H9 (cell line): ENCODE measurements at regions not wholly inside any gene's neighbourhood (a gene's known extent, or its start where the extent isn't known, plus 50 kb on each side); places are given as distances from the start of the nearest gene placed in this dataset.

Source experiments
- DNase-seq: peaks from one replicate; pipeline ENCODE4 v3.0.0-alpha.2; 2017
- H2AFZ ChIP-seq: one replicate; pipeline ENCODE4 v1.6.1; 2013; ENCODE audit warnings: mild to moderate bottlenecking, low read length, control low read depth, moderate library complexity
- H2AK5ac ChIP-seq: 2 replicates; pipeline ENCODE4 v1.6.1; 2013; ENCODE audit warnings: low read length, control low read depth, mixed read lengths; ENCODE audit not compliant: insufficient read length
- H2BK120ac ChIP-seq: one replicate; pipeline ENCODE4 v1.6.1; 2013; ENCODE audit warnings: low read depth, mild to moderate bottlenecking, low read length, control low read depth, inconsistent platforms; ENCODE audit not compliant: poor library complexity, severe bottlenecking
- H2BK12ac ChIP-seq: 2 replicates; pipeline ENCODE4 v1.6.1; 2013; ENCODE audit warnings: low read length, control low read depth, mixed read lengths, low read depth; ENCODE audit not compliant: insufficient read length
- H2BK15ac ChIP-seq: 2 replicates; pipeline ENCODE4 v1.6.1; 2013; ENCODE audit warnings: low read depth, low read length, control low read depth
- H2BK20ac ChIP-seq: one replicate; pipeline ENCODE4 v1.6.1; 2013; ENCODE audit warnings: low read depth, mild to moderate bottlenecking, low read length, control low read depth, inconsistent platforms; ENCODE audit not compliant: poor library complexity, severe bottlenecking
- H2BK5ac ChIP-seq: 2 replicates; pipeline ENCODE4 v1.6.1; 2013; ENCODE audit warnings: low read length, control low read depth, mixed read lengths; ENCODE audit not compliant: insufficient read length
- H3K14ac ChIP-seq: 2 replicates; pipeline ENCODE4 v1.6.1; 2013; ENCODE audit warnings: low read length, control low read depth; ENCODE audit not compliant: insufficient read depth
- H3K18ac ChIP-seq: 2 replicates; pipeline ENCODE4 v1.6.1; 2013; ENCODE audit warnings: low read depth, mild to moderate bottlenecking, mixed read lengths, low read length, control low read depth; ENCODE audit not compliant: insufficient read length
- H3K23ac ChIP-seq: 2 replicates; pipeline ENCODE4 v1.6.1; 2013; ENCODE audit warnings: low read length, control low read depth, mixed read lengths, low read depth; ENCODE audit not compliant: insufficient read length
- H3K23me2 ChIP-seq: 2 replicates; pipeline ENCODE4 v1.6.1; 2013; ENCODE audit warnings: low read depth, mild to moderate bottlenecking, mixed read lengths, low read length, control low read depth; ENCODE audit not compliant: insufficient read length, poor library complexity, severe bottlenecking
- H3K27ac ChIP-seq: 2 replicates; pipeline ENCODE4 v1.5.1; 2013; ENCODE audit warnings: low read length, control low read depth, mixed read lengths, low read depth; ENCODE audit not compliant: insufficient read length
- H3K27me3 ChIP-seq: 2 replicates; pipeline ENCODE4 v1.6.1; 2013; ENCODE audit warnings: low read length, control low read depth, inconsistent platforms; ENCODE audit not compliant: insufficient read depth
- H3K4ac ChIP-seq: 2 replicates; pipeline ENCODE4 v1.6.1; 2013; ENCODE audit warnings: low read depth, mild to moderate bottlenecking, control low read depth, inconsistent platforms, low read length, moderate library complexity
- H3K4me1 ChIP-seq: 2 replicates; pipeline ENCODE4 v1.6.1; 2013; ENCODE audit warnings: low read length, control low read depth, inconsistent platforms; ENCODE audit not compliant: insufficient read depth
- H3K4me2 ChIP-seq: 2 replicates; pipeline ENCODE4 v1.6.1; 2013; ENCODE audit warnings: low read length, control low read depth, mixed read lengths; ENCODE audit not compliant: insufficient read length, insufficient read depth
- H3K56ac ChIP-seq: 2 replicates; pipeline ENCODE4 v1.6.1; 2013; ENCODE audit warnings: low read depth, mild to moderate bottlenecking, mixed read lengths, low read length, control low read depth; ENCODE audit not compliant: insufficient read length
- H3K79me1 ChIP-seq: 2 replicates; pipeline ENCODE4 v1.6.1; 2013; ENCODE audit warnings: low read depth, mild to moderate bottlenecking, moderate library complexity, low read length, control low read depth, inconsistent platforms; ENCODE audit not compliant: insufficient read depth, poor library complexity, severe bottlenecking
- H3K79me2 ChIP-seq: 2 replicates; pipeline ENCODE4 v1.6.1; 2013; ENCODE audit warnings: low read length, control low read depth, inconsistent platforms; ENCODE audit not compliant: insufficient read depth
- H3K9ac ChIP-seq: 2 replicates; pipeline ENCODE4 v1.6.1; 2013; ENCODE audit warnings: low read length, control low read depth, mixed read lengths; ENCODE audit not compliant: insufficient read length; ENCODE audit errors: extremely low read depth
- H3K9me3 ChIP-seq: one replicate; pipeline ENCODE4 v1.6.1; 2013; ENCODE audit warnings: low read depth, low read length, inconsistent platforms; ENCODE audit not compliant: control insufficient read depth
- H3T11ph ChIP-seq: one replicate; pipeline ENCODE4 v1.6.1; 2013; ENCODE audit warnings: mild to moderate bottlenecking, low read length, control low read depth, inconsistent platforms
- H4K20me1 ChIP-seq: one replicate; pipeline ENCODE4 v1.6.1; 2013; ENCODE audit not compliant: control insufficient read depth, insufficient read length, insufficient read depth
- H4K5ac ChIP-seq: 2 replicates; pipeline ENCODE4 v1.6.1; 2013; ENCODE audit warnings: low read depth, mild to moderate bottlenecking, mixed read lengths, low read length, control low read depth; ENCODE audit not compliant: insufficient read length
- H4K8ac ChIP-seq: replicated peaks from 2 replicates; pipeline ENCODE4 v1.6.1; 2013; ENCODE audit warnings: low read length, control low read depth, mixed read lengths, low read depth; ENCODE audit not compliant: insufficient read length
- H4K91ac ChIP-seq: 2 replicates; pipeline ENCODE4 v1.6.1; 2013; ENCODE audit warnings: low read depth, mild to moderate bottlenecking, moderate library complexity, mixed read lengths, low read length, control low read depth; ENCODE audit not compliant: insufficient read length
- H3K27ac Mint-ChIP-seq, 3 experiments: 2 replicates in 2 of 3; 3 replicates in 1 of 3; pipeline ENCODE4 v1.8.0; 2020 to 2021; ENCODE audit warnings: mixed read lengths in 3 of 3, mild to moderate bottlenecking in 1 of 3, moderate library complexity in 1 of 3
- H3K27me3 Mint-ChIP-seq: 2 replicates; pipeline ENCODE4 v1.8.0; 2021; ENCODE audit warnings: low read depth, mild to moderate bottlenecking, moderate library complexity, mixed read lengths
- H3K36me3 Mint-ChIP-seq, 3 experiments: 2 replicates in 2 of 3; 3 replicates in 1 of 3; pipeline ENCODE4 v1.8.0; 2020 to 2021; ENCODE audit warnings: low read depth in 3 of 3, mixed read lengths in 3 of 3; ENCODE audit not compliant: insufficient read depth in 1 of 3
- H3K4me1 Mint-ChIP-seq, 2 experiments: 2 replicates each; pipeline ENCODE4 v1.8.0; 2020; ENCODE audit warnings: mixed read lengths in 2 of 2
- H3K4me3 Mint-ChIP-seq, 2 experiments: 2 replicates in 1 of 2; 3 replicates in 1 of 2; pipeline ENCODE4 v1.8.0; 2020 to 2021; ENCODE audit warnings: mild to moderate bottlenecking in 2 of 2, mixed read lengths in 2 of 2, moderate library complexity in 1 of 2
- H3K9me3 Mint-ChIP-seq, 2 experiments: 2 replicates in 1 of 2; 3 replicates in 1 of 2; pipeline ENCODE4 v1.8.0; 2020; ENCODE audit warnings: mild to moderate bottlenecking in 2 of 2, mixed read lengths in 2 of 2, moderate library complexity in 1 of 2
- WGBS: extraction: QIAGEN DNeasy Blood & Tissue Kit; methylation state at CpG from one replicate; pipeline ENCODE4 v1.1.7; 2013; ENCODE audit warnings: missing lambda C conversion rate, low lambda C conversion rate, mixed read lengths; ENCODE audit not compliant: insufficient read length; ENCODE audit errors: extremely low coverage; 5-methylcytosine and 5-hydroxymethylcytosine counted together
- TF ChIP-seq, protein P1 (sequence below): fragments of 200-600 bp; sonication (generic); conservative IDR thresholded peaks from 3 replicates; pipeline ENCODE4 v1.8.0; 2021; ENCODE audit warnings: antibody characterized with exemption, mild to moderate bottlenecking

- no peak overlapping the region for H2BK12ac ChIP-seq
- Mint-ChIP-seq H3K9me3 (peaks cover 0 to 4% of the 10 kb centered on the region in 2 experiments; a peak in 3 of 5 replicates), H3K27ac (no peak overlapping the region), H3K36me3 (no peaks in the 10 kb centered on the region), H3K27me3 (peaks cover 68% of the 10 kb centered on the region), H3K4me1 (peaks cover 5 to 6% of the 10 kb centered on the region in 2 experiments; a peak in 2 of 4 replicates), H3K4me3 (no peak overlapping the region)
- H2BK120ac ChIP-seq = no peak overlapping the region
- H3K4ac ChIP-seq = no peak overlapping the region
- H2BK5ac ChIP-seq = no peak overlapping the region
- H3K9ac ChIP-seq = no peak overlapping the region
- no peak overlapping the region for H2AFZ ChIP-seq
- no peak overlapping the region for H4K8ac ChIP-seq
- no peak for DNase-seq
- H4K20me1 ChIP-seq = no peaks in the 10 kb centered on the region
- TF ChIP-seq, protein P1, sequence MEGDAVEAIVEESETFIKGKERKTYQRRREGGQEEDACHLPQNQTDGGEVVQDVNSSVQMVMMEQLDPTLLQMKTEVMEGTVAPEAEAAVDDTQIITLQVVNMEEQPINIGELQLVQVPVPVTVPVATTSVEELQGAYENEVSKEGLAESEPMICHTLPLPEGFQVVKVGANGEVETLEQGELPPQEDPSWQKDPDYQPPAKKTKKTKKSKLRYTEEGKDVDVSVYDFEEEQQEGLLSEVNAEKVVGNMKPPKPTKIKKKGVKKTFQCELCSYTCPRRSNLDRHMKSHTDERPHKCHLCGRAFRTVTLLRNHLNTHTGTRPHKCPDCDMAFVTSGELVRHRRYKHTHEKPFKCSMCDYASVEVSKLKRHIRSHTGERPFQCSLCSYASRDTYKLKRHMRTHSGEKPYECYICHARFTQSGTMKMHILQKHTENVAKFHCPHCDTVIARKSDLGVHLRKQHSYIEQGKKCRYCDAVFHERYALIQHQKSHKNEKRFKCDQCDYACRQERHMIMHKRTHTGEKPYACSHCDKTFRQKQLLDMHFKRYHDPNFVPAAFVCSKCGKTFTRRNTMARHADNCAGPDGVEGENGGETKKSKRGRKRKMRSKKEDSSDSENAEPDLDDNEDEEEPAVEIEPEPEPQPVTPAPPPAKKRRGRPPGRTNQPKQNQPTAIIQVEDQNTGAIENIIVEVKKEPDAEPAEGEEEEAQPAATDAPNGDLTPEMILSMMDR = no peak
- H3K56ac ChIP-seq = no peak overlapping the region
- H3K4me1 ChIP-seq = no peaks in the 10 kb centered on the region
- H3K18ac ChIP-seq = no peak overlapping the region
- H3K79me2 ChIP-seq = no peaks in the 10 kb centered on the region
- H3K4me2 ChIP-seq = no peak overlapping the region
- no peak overlapping the region for H2BK15ac ChIP-seq
- no peak overlapping the region for H3K14ac ChIP-seq
- H2AK5ac ChIP-seq = no peak overlapping the region
- H3K9me3 ChIP-seq = no peaks in the 10 kb centered on the region
- H4K5ac ChIP-seq = no peak overlapping the region
- no peaks in the 10 kb centered on the region for H3K27me3 ChIP-seq
- no peak overlapping the region for H4K91ac ChIP-seq
- no peak overlapping the region for H3K27ac ChIP-seq
- H3K79me1 ChIP-seq = no peaks in the 10 kb centered on the region
- no CpG with 5 or more reads among the region's 19 CpGs for WGBS
- H3K23ac ChIP-seq = no peak overlapping the region
- no peaks in the 10 kb centered on the region for H3K23me2 ChIP-seq
- no peak overlapping the region for H3T11ph ChIP-seq
- no peak overlapping the region for H2BK20ac ChIP-seq
Measured at GRCh38 chr1:5526822-5527551, 465.2 kb downstream of the NPHP4 start.
